Neural progenitor cell (in vitro differentiated cells): ENCODE measurements at regions not wholly inside any gene's neighbourhood (a gene's known extent, or its start where the extent isn't known, plus 50 kb on each side); places are given as distances from the start of the nearest gene placed in this dataset.

Experiments
- DNase-seq: peaks from one replicate; pipeline ENCODE4 v3.0.0-alpha.2; 2016; ENCODE audit warnings: low spot score
- H2AFZ ChIP-seq: fragments of 200-600 bp; sonication (generic); replicated peaks from 2 replicates; pipeline ENCODE4 v1.6.1; 2016; ENCODE audit warnings: antibody characterized with exemption
- H3F3A ChIP-seq: fragments of 200-600 bp; sonication (generic); 2 replicates; pipeline ENCODE4 v1.6.1; 2016; ENCODE audit warnings: antibody characterized with exemption, low read depth
- H3K27ac ChIP-seq: fragments of 200-600 bp; sonication (generic); 2 replicates; pipeline ENCODE4 v1.5.1; 2016; ENCODE audit warnings: mild to moderate bottlenecking
- H3K27me3 ChIP-seq: fragments of 200-600 bp; sonication (generic); 2 replicates; pipeline ENCODE4 v1.6.1; 2016; ENCODE audit warnings: mild to moderate bottlenecking, moderate library complexity
- H3K36me3 ChIP-seq: fragments of 200-600 bp; sonication (generic); 2 replicates; pipeline ENCODE4 v1.5.1; 2016
- H3K4me1 ChIP-seq: fragments of 200-600 bp; sonication (generic); 2 replicates; pipeline ENCODE4 v1.6.1; 2016; ENCODE audit warnings: mixed run types
- H3K4me2 ChIP-seq: fragments of 200-600 bp; sonication (generic); 2 replicates; pipeline ENCODE4 v1.6.1; 2016
- H3K4me3 ChIP-seq: fragments of 200-600 bp; sonication (generic); 2 replicates; pipeline ENCODE4 v1.5.1; 2016
- H3K79me2 ChIP-seq: fragments of 200-600 bp; sonication (generic); 2 replicates; pipeline ENCODE4 v1.6.1; 2016; ENCODE audit warnings: low read depth
- H3K9ac ChIP-seq: fragments of 200-600 bp; sonication (generic); 2 replicates; pipeline ENCODE4 v1.6.1; 2016
- H3K9me3 ChIP-seq: fragments of 200-600 bp; sonication (generic); 2 replicates; pipeline ENCODE4 v1.5.1; 2016; ENCODE audit warnings: low read depth
- H4K20me1 ChIP-seq: fragments of 200-600 bp; sonication (generic); 2 replicates; pipeline ENCODE4 v1.6.1; 2016; ENCODE audit warnings: low read depth
- H3K27ac Mint-ChIP-seq: 3 replicates; pipeline ENCODE4 v1.8.0; 2021; ENCODE audit warnings: mixed read lengths
- H3K27me3 Mint-ChIP-seq: 2 replicates; pipeline ENCODE4 v1.8.0; 2022; ENCODE audit warnings: low read depth, mild to moderate bottlenecking, inconsistent platforms, moderate library complexity, mixed read lengths; ENCODE audit not compliant: insufficient read depth
- H3K36me3 Mint-ChIP-seq: 3 replicates; pipeline ENCODE4 v1.8.0; 2021; ENCODE audit warnings: mixed read lengths
- H3K4me1 Mint-ChIP-seq: 3 replicates; pipeline ENCODE4 v1.8.0; 2021; ENCODE audit warnings: mixed read lengths
- H3K4me3 Mint-ChIP-seq: 3 replicates; pipeline ENCODE4 v1.8.0; 2021; ENCODE audit warnings: mild to moderate bottlenecking, moderate library complexity, mixed read lengths
- H3K9me3 Mint-ChIP-seq: 3 replicates; pipeline ENCODE4 v1.8.0; 2020; ENCODE audit warnings: mixed read lengths
- CTCF ChIP-seq: fragments of 200-600 bp; sonication (generic); IDR thresholded peaks from 2 replicates; pipeline ENCODE4 v1.5.1; 2017; ENCODE audit warnings: antibody characterized with exemption, mild to moderate bottlenecking
- EZH2 ChIP-seq: fragments of 200-600 bp; sonication (generic); IDR thresholded peaks from 2 replicates; pipeline ENCODE4 v1.6.1; 2017; ENCODE audit warnings: antibody characterized with exemption, mild to moderate bottlenecking, moderate library complexity
- EZH2phosphoT487 ChIP-seq: fragments of 200-600 bp; sonication (generic); IDR thresholded peaks from 2 replicates; pipeline ENCODE4 v1.6.1; 2017; ENCODE audit warnings: antibody characterized with exemption

GRCh38 chr6:33872761-33873160 is 69.0 kb upstream of the MLN start:
- Histone ChIP-seq H2AFZ (no peak overlapping the region), H3F3A (peaks cover 14% of the 10 kb centered on the region), H3K4me2 (no peak overlapping the region), H3K4me1 (peaks cover 18% of the 10 kb centered on the region), H3K79me2 (no peaks in the 10 kb centered on the region), H4K20me1 (no peaks in the 10 kb centered on the region), H3K27ac (no peak overlapping the region), H3K9me3 (no peaks in the 10 kb centered on the region), H3K36me3 (no peaks in the 10 kb centered on the region), H3K9ac (no peak overlapping the region), H3K27me3 (no peaks in the 10 kb centered on the region), H3K4me3 (no peak overlapping the region)
- no peaks in the 10 kb centered on the region for H3K9me3 Mint-ChIP-seq
- peaks cover 39% of the 10 kb centered on the region for H3K4me1 Mint-ChIP-seq
- TF ChIP-seq EZH2phosphoT487 (no peak), CTCF (no peak), EZH2 (no peak)
- H3K36me3 Mint-ChIP-seq = no peaks in the 10 kb centered on the region
- peaks cover 5% of the 10 kb centered on the region for H3K27me3 Mint-ChIP-seq
- H3K27ac Mint-ChIP-seq = no peak overlapping the region
- DNase-seq = no peak
- H3K4me3 Mint-ChIP-seq = no peak overlapping the region

GRCh38 chr6:33869826-33870423 is 66.1 kb upstream of the MLN start:
- no peak overlapping the region for H3K9ac ChIP-seq
- TF ChIP-seq EZH2 (no peak), CTCF (no peak), EZH2phosphoT487 (no peak)
- H3K27me3 ChIP-seq = no peaks in the 10 kb centered on the region
- no peak overlapping the region for H3K27ac ChIP-seq
- peak; percentile 65 for DNase-seq
- H3K9me3 Mint-ChIP-seq = no peaks in the 10 kb centered on the region
- peak overlapping the region; percentile 89 for H2AFZ ChIP-seq
- peaks cover 14% of the 10 kb centered on the region for H3F3A ChIP-seq
- no peaks in the 10 kb centered on the region for H3K9me3 ChIP-seq
- H3K36me3 Mint-ChIP-seq = no peaks in the 10 kb centered on the region
- H3K36me3 ChIP-seq = no peaks in the 10 kb centered on the region
- H3K4me1 ChIP-seq = peaks cover 18% of the 10 kb centered on the region
- H3K4me3 Mint-ChIP-seq = no peak overlapping the region
- peaks cover 11% of the 10 kb centered on the region for H3K27me3 Mint-ChIP-seq
- peak overlapping the region; percentile 39 for H3K4me2 ChIP-seq
- H3K27ac Mint-ChIP-seq = peak overlapping the region; percentile 36
- peaks cover 31% of the 10 kb centered on the region for H3K4me1 Mint-ChIP-seq
- no peaks in the 10 kb centered on the region for H4K20me1 ChIP-seq
- H3K4me3 ChIP-seq = no peak overlapping the region
- no peaks in the 10 kb centered on the region for H3K79me2 ChIP-seq

GRCh38 chr6:33869121-33869520 is 65.3 kb upstream of the MLN start:
- peak overlapping the region; percentile 51 for H3K27ac Mint-ChIP-seq
- no peaks in the 10 kb centered on the region for H3K36me3 ChIP-seq
- no peaks in the 10 kb centered on the region for H3K27me3 ChIP-seq
- peaks cover 18% of the 10 kb centered on the region for H3K4me1 ChIP-seq
- no peak overlapping the region for H3K4me3 ChIP-seq
- peaks cover 11% of the 10 kb centered on the region for H3K27me3 Mint-ChIP-seq
- H4K20me1 ChIP-seq = no peaks in the 10 kb centered on the region
- peaks cover 14% of the 10 kb centered on the region for H3F3A ChIP-seq
- H3K36me3 Mint-ChIP-seq = no peaks in the 10 kb centered on the region
- no peak for TF ChIP-seq CTCF
- no peak for TF ChIP-seq EZH2phosphoT487
- TF ChIP-seq EZH2 = no peak
- H3K4me1 Mint-ChIP-seq = peaks cover 30% of the 10 kb centered on the region
- no peak overlapping the region for H3K4me3 Mint-ChIP-seq
- H3K79me2 ChIP-seq = no peaks in the 10 kb centered on the region
- H3K9ac ChIP-seq = no peak overlapping the region
- H3K27ac ChIP-seq = no peak overlapping the region
- H2AFZ ChIP-seq = peak overlapping the region; percentile 89
- peak; percentile 25 for DNase-seq
- H3K4me2 ChIP-seq = peak overlapping the region; percentile 39
- no peaks in the 10 kb centered on the region for H3K9me3 Mint-ChIP-seq
- no peaks in the 10 kb centered on the region for H3K9me3 ChIP-seq
